ENCODE measurements at regions not wholly inside any gene's neighbourhood (a gene's known extent, or its start where the extent isn't known, plus 50 kb on each side); places are given as distances from the start of the nearest gene placed in this dataset.

- Histone ChIP-seq H3K27ac (no peak overlapping the region), H3K4me3 (no peak overlapping the region), H3K27me3 (no peaks in the 10 kb centered on the region), H3K9me3 (no peaks in the 10 kb centered on the region), H3K4me1 (no peaks in the 10 kb centered on the region), H3K36me3 (no peaks in the 10 kb centered on the region)
- intact Hi-C loops (cut with DNase I) = no loop called here
- TF ChIP-seq CTCF (IDR thresholded peaks at IDR 0.05) (no peak), POLR2A (IDR thresholded peaks at IDR 0.05) (no peak), POLR2AphosphoS5 (IDR thresholded peaks at IDR 0.05; ENCODE audit: insufficient read depth in 1 of 2, low read depth in 1 of 2) (no peak)
- DNase-seq (ENCODE audit: extremely low spot score in 2 of 2) = no peak
Measured at GRCh38 chr21:27803571-27803970, 836.7 kb upstream of the ADAMTS5 start.

- no peak overlapping the region for H3K4me3 ChIP-seq
- no peak for DNase-seq (ENCODE audit: extremely low spot score in 2 of 2)
- no peaks in the 10 kb centered on the region for H3K36me3 ChIP-seq
- no peak overlapping the region for H3K27ac ChIP-seq
- no peaks in the 10 kb centered on the region for H3K4me1 ChIP-seq
- TF ChIP-seq CTCF (IDR thresholded peaks at IDR 0.05) (peak in 1 of 3 experiments; percentile 20), POLR2AphosphoS5 (IDR thresholded peaks at IDR 0.05; ENCODE audit: insufficient read depth in 1 of 2, low read depth in 1 of 2) (no peak)
- intact Hi-C loops (cut with DNase I) = no loop called here
- no peaks in the 10 kb centered on the region for H3K9me3 ChIP-seq
- no peaks in the 10 kb centered on the region for H3K27me3 ChIP-seq
Measured at GRCh38 chr21:27802816-27803475, 836.1 kb upstream of the ADAMTS5 start.

- H3K27ac ChIP-seq = no peak overlapping the region
- no peak overlapping the region for H3K4me3 ChIP-seq
- TF ChIP-seq CTCF (IDR thresholded peaks at IDR 0.05) = no peak
- TF ChIP-seq POLR2AphosphoS5 (IDR thresholded peaks at IDR 0.05; ENCODE audit: insufficient read depth in 1 of 2, low read depth in 1 of 2) = no peak
- no peak for TF ChIP-seq POLR2A (IDR thresholded peaks at IDR 0.05)
- no peaks in the 10 kb centered on the region for H3K4me1 ChIP-seq
- H3K36me3 ChIP-seq = no peaks in the 10 kb centered on the region
- intact Hi-C loops (cut with DNase I) = no loop called here
- H3K9me3 ChIP-seq = no peaks in the 10 kb centered on the region
- H3K27me3 ChIP-seq = no peaks in the 10 kb centered on the region
- no peak for DNase-seq (ENCODE audit: extremely low spot score in 2 of 2)
Measured at GRCh38 chr21:27799861-27800260, 833.0 kb upstream of the ADAMTS5 start.

- H3K4me1 ChIP-seq = no peaks in the 10 kb centered on the region
- no peaks in the 10 kb centered on the region for H3K9me3 ChIP-seq
- H3K4me3 ChIP-seq = no peak overlapping the region
- H3K36me3 ChIP-seq = no peaks in the 10 kb centered on the region
- intact Hi-C loops (cut with DNase I) = no loop called here
- no peak for DNase-seq (ENCODE audit: extremely low spot score in 2 of 2)
- H3K27me3 ChIP-seq = no peaks in the 10 kb centered on the region
- H3K27ac ChIP-seq = no peak overlapping the region
- TF ChIP-seq CTCF (IDR thresholded peaks at IDR 0.05) (no peak), POLR2AphosphoS5 (IDR thresholded peaks at IDR 0.05; ENCODE audit: insufficient read depth in 1 of 2, low read depth in 1 of 2) (no peak), POLR2A (IDR thresholded peaks at IDR 0.05) (no peak)
Measured at GRCh38 chr21:27796106-27796505, 829.2 kb upstream of the ADAMTS5 start.

- intact Hi-C loops (cut with DNase I) = no loop called here
- TF ChIP-seq POLR2A (IDR thresholded peaks at IDR 0.05) (no peak), CTCF (IDR thresholded peaks at IDR 0.05) (no peak), POLR2AphosphoS5 (IDR thresholded peaks at IDR 0.05; ENCODE audit: insufficient read depth in 1 of 2, low read depth in 1 of 2) (no peak)
- Histone ChIP-seq H3K36me3 (no peaks in the 10 kb centered on the region), H3K4me3 (no peak overlapping the region), H3K27me3 (no peaks in the 10 kb centered on the region), H3K4me1 (no peaks in the 10 kb centered on the region), H3K9me3 (no peaks in the 10 kb centered on the region), H3K27ac (no peak overlapping the region)
- DNase-seq (ENCODE audit: extremely low spot score in 2 of 2) = no peak
Measured at GRCh38 chr21:27795418-27795817, 828.5 kb upstream of the ADAMTS5 start.

Data from vagina (tissue), 2 donors.